ENCODE measurements at regions not wholly inside any gene's neighbourhood (a gene's known extent, or its start where the extent isn't known, plus 50 kb on each side); places are given as distances from the start of the nearest gene placed in this dataset.
"Not testable (repeated sequence)": the region's sequence is repeated elsewhere in the genome, so short reads cannot be mapped to it uniquely, and the experiment has no call there.

DNA sequence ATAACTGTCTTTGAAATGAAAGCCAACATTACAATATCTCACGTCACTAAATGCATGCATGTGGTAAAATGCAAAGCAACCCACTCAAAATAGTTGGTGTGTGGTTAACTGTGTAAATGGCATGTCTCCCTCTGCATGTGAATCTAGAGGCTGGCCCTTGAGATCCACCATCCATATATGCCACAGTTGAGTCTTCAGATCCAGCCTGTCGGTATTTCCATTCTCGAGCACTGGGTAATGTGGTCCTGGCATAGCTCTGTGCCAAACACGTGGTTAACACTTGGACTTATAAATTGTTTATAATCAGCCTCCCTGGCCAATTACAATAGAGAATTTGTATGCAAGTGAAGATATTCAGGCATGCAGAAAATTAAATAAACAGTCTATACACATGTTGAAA is 90.3 kb downstream of the LYZL1 start:
- H3K9me3 Mint-ChIP-seq, result peaks cover 8% of the 10 kb centered on the region
- no peak overlapping the region for H3K27ac ChIP-seq (ENCODE audit: low read depth)
- peaks cover 4% of the 10 kb centered on the region for H3K27me3 Mint-ChIP-seq (ENCODE audit: insufficient read depth, low read depth, poor library complexity)
- no peaks in the 10 kb centered on the region for H3K9me2 ChIP-seq (ENCODE audit: insufficient read depth)
- H3K4me2 ChIP-seq, result no peak overlapping the region
- H3F3A ChIP-seq (replicated peaks; ENCODE audit: low read depth), result no peaks in the 10 kb centered on the region
- no peaks in the 10 kb centered on the region for H3K36me3 ChIP-seq (ENCODE audit: insufficient read depth)
- H3K4me3 Mint-ChIP-seq, result no peak overlapping the region
- H3K27ac Mint-ChIP-seq, result no peak overlapping the region
- H4K20me1 ChIP-seq (replicated peaks; ENCODE audit: insufficient read depth), result no peaks in the 10 kb centered on the region
- no peaks in the 10 kb centered on the region for H3K79me2 ChIP-seq (replicated peaks; ENCODE audit: insufficient read depth)
- no peak overlapping the region for H2AFZ ChIP-seq
- H3K36me3 Mint-ChIP-seq (ENCODE audit: low read depth), result no peaks in the 10 kb centered on the region; the same call in 2 of the 3 replicates
- H3K4me1 Mint-ChIP-seq, result peaks cover 16% of the 10 kb centered on the region
- ATAC-seq (no peak), DNase-seq (ENCODE audit: low spot score) (no peak)
- TF ChIP-seq POLR2AphosphoS5 (IDR thresholded peaks at IDR 0.05; ENCODE audit: low read depth) (no peak), NANOG (IDR thresholded peaks at IDR 0.05; ENCODE audit: borderline replicate concordance) (no peak), EZH2phosphoT487 (IDR thresholded peaks at IDR 0.05; ENCODE audit: unreplicated experiment) (no peak), ZNF114 (CRISPR knock-in tag; IDR thresholded peaks at IDR 0.05) (no peak), STAT1 (IDR thresholded peaks at IDR 0.05; ENCODE audit: unreplicated experiment) (no peak), CREB1 (CRISPR knock-in tag; IDR thresholded peaks at IDR 0.05; ENCODE audit: low read depth) (no peak), EZH2 (IDR thresholded peaks at IDR 0.05; ENCODE audit: low read depth, unreplicated experiment) (no peak), JUNB (IDR thresholded peaks at IDR 0.05; ENCODE audit: unreplicated experiment) (no peak)
- TF ChIP-seq, protein P1, sequence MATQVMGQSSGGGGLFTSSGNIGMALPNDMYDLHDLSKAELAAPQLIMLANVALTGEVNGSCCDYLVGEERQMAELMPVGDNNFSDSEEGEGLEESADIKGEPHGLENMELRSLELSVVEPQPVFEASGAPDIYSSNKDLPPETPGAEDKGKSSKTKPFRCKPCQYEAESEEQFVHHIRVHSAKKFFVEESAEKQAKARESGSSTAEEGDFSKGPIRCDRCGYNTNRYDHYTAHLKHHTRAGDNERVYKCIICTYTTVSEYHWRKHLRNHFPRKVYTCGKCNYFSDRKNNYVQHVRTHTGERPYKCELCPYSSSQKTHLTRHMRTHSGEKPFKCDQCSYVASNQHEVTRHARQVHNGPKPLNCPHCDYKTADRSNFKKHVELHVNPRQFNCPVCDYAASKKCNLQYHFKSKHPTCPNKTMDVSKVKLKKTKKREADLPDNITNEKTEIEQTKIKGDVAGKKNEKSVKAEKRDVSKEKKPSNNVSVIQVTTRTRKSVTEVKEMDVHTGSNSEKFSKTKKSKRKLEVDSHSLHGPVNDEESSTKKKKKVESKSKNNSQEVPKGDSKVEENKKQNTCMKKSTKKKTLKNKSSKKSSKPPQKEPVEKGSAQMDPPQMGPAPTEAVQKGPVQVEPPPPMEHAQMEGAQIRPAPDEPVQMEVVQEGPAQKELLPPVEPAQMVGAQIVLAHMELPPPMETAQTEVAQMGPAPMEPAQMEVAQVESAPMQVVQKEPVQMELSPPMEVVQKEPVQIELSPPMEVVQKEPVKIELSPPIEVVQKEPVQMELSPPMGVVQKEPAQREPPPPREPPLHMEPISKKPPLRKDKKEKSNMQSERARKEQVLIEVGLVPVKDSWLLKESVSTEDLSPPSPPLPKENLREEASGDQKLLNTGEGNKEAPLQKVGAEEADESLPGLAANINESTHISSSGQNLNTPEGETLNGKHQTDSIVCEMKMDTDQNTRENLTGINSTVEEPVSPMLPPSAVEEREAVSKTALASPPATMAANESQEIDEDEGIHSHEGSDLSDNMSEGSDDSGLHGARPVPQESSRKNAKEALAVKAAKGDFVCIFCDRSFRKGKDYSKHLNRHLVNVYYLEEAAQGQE (IDR thresholded peaks at IDR 0.05; ENCODE audit: unreplicated experiment), result no peak
- TF ChIP-seq, protein P2, sequence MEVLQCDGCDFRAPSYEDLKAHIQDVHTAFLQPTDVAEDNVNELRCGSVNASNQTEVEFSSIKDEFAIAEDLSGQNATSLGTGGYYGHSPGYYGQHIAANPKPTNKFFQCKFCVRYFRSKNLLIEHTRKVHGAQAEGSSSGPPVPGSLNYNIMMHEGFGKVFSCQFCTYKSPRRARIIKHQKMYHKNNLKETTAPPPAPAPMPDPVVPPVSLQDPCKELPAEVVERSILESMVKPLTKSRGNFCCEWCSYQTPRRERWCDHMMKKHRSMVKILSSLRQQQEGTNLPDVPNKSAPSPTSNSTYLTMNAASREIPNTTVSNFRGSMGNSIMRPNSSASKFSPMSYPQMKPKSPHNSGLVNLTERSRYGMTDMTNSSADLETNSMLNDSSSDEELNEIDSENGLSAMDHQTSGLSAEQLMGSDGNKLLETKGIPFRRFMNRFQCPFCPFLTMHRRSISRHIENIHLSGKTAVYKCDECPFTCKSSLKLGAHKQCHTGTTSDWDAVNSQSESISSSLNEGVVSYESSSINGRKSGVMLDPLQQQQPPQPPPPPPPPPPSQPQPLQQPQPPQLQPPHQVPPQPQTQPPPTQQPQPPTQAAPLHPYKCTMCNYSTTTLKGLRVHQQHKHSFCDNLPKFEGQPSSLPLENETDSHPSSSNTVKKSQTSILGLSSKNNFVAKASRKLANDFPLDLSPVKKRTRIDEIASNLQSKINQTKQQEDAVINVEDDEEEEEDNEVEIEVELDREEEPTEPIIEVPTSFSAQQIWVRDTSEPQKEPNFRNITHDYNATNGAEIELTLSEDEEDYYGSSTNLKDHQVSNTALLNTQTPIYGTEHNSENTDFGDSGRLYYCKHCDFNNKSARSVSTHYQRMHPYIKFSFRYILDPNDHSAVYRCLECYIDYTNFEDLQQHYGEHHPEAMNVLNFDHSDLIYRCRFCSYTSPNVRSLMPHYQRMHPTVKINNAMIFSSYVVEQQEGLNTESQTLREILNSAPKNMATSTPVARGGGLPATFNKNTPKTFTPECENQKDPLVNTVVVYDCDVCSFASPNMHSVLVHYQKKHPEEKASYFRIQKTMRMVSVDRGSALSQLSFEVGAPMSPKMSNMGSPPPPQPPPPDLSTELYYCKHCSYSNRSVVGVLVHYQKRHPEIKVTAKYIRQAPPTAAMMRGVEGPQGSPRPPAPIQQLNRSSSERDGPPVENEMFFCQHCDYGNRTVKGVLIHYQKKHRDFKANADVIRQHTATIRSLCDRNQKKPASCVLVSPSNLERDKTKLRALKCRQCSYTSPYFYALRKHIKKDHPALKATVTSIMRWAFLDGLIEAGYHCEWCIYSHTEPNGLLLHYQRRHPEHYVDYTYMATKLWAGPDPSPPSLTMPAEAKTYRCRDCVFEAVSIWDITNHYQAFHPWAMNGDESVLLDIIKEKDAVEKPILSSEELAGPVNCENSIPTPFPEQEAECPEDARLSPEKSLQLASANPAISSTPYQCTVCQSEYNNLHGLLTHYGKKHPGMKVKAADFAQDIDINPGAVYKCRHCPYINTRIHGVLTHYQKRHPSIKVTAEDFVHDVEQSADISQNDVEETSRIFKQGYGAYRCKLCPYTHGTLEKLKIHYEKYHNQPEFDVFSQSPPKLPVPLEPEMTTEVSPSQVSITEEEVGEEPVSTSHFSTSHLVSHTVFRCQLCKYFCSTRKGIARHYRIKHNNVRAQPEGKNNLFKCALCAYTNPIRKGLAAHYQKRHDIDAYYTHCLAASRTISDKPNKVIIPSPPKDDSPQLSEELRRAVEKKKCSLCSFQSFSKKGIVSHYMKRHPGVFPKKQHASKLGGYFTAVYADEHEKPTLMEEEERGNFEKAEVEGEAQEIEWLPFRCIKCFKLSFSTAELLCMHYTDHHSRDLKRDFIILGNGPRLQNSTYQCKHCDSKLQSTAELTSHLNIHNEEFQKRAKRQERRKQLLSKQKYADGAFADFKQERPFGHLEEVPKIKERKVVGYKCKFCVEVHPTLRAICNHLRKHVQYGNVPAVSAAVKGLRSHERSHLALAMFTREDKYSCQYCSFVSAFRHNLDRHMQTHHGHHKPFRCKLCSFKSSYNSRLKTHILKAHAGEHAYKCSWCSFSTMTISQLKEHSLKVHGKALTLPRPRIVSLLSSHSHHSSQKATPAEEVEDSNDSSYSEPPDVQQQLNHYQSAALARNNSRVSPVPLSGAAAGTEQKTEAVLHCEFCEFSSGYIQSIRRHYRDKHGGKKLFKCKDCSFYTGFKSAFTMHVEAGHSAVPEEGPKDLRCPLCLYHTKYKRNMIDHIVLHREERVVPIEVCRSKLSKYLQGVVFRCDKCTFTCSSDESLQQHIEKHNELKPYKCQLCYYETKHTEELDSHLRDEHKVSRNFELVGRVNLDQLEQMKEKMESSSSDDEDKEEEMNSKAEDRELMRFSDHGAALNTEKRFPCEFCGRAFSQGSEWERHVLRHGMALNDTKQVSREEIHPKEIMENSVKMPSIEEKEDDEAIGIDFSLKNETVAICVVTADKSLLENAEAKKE (CRISPR knock-in tag; IDR thresholded peaks at IDR 0.05), result no peak
- TF ChIP-seq, protein P3, sequence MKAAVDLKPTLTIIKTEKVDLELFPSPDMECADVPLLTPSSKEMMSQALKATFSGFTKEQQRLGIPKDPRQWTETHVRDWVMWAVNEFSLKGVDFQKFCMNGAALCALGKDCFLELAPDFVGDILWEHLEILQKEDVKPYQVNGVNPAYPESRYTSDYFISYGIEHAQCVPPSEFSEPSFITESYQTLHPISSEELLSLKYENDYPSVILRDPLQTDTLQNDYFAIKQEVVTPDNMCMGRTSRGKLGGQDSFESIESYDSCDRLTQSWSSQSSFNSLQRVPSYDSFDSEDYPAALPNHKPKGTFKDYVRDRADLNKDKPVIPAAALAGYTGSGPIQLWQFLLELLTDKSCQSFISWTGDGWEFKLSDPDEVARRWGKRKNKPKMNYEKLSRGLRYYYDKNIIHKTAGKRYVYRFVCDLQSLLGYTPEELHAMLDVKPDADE (IDR thresholded peaks at IDR 0.05), result no peak
- H3K27me3 ChIP-seq (ENCODE audit: insufficient read depth), result no peaks in the 10 kb centered on the region
- H3K4me3 ChIP-seq, result no peak overlapping the region
- peaks cover 6% of the 10 kb centered on the region; the same call in 1 of the 2 replicates for H3K4me1 ChIP-seq (ENCODE audit: insufficient read depth)

DNA sequence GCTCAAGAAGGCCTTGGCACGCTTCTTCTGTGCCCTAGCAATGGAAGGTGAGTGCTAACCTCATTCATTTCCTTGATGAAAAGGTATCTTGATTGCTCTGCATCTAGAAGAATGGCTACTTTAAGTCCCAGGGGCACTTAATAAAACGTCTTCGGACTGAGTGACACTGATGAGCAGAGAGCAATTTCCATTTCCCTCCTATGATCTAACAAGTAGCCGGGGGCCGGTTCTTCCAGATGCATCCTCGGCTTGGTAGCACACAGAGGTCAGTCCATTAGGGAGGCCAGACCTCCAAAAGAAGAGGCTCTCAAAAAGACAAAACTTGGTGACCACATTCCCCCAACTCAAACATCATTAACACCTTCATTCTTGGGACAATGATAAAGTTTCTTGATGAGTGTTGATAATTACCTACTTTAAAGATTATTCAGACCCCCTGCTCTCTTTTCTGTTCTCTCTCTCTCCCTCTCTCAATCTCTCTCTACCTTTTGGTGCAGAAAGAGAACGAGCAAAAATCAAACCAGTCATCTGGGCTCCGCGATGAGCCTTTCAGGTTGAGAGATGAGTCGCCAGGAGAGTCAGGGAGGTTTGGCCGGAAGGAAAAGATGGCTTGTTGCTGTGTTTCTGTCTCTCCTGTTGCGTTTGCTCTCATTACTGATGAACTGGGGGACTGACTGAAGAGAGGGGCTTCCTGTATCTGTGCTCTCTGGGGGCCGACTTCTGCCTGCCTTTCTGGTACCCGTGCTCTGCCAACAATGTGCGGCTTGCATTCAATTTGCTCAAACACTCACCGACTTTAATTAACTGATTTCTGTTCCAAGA is 91.1 kb downstream of the LYZL1 start:
- H3K4me1 Mint-ChIP-seq, result peaks cover 16% of the 10 kb centered on the region
- Histone ChIP-seq H2AFZ (peak overlapping the region; percentile 66), H3K27ac (ENCODE audit: low read depth) (0 out of 2 replicates have a peak overlapping the region, but pooled peaks have one; percentile 26)
- not testable (repeated sequence) for H3K27me3 ChIP-seq (ENCODE audit: insufficient read depth); H3K4me3 ChIP-seq; H3K36me3 Mint-ChIP-seq (ENCODE audit: low read depth); H3K27me3 Mint-ChIP-seq (ENCODE audit: insufficient read depth, low read depth, poor library complexity); H3K9me2 ChIP-seq (ENCODE audit: insufficient read depth); H3F3A ChIP-seq (replicated peaks; ENCODE audit: low read depth); H3K4me3 Mint-ChIP-seq; H3K36me3 ChIP-seq (ENCODE audit: insufficient read depth); H3K9me3 Mint-ChIP-seq; H4K20me1 ChIP-seq (replicated peaks; ENCODE audit: insufficient read depth); H3K4me2 ChIP-seq; H3K27ac Mint-ChIP-seq; DNase-seq (ENCODE audit: low spot score); H3K4me1 ChIP-seq (ENCODE audit: insufficient read depth); H3K79me2 ChIP-seq (replicated peaks; ENCODE audit: insufficient read depth)
- peak; percentile 43 for ATAC-seq
